ENCODE measurements at regions not wholly inside any gene's neighbourhood (a gene's known extent, or its start where the extent isn't known, plus 50 kb on each side); places are given as distances from the start of the nearest gene placed in this dataset.

- DNase-seq: no peak
Measured at GRCh38 chr20:59508729-59509128, 95.6 kb upstream of the PHACTR3 start.

- DNase-seq: no peak
Measured at GRCh38 chr20:59512651-59513050, 91.7 kb upstream of the PHACTR3 start.

DNA sequence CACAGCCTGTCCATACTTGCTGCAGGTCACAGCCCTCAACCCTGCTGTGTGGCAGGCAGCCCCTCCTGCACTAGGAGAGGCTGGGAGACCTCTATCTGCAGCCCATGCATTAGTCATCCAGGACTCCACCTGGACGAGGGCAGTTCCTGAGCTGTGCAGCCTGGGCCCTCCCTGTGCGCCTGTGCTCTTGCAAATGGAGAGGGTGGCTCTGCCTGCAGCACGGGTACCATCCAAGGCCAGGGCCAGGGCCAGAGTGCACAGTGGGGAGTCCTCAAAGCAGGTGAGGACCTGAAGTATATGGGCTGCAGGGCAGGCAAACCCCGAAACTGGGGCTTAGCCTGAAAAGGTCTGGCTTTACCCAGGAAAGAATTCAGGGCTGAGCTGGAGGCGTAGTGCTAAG lies 89.8 kb upstream of the PHACTR3 start:
- DNase-seq: no peak

- no peak for DNase-seq
Measured at GRCh38 chr20:59515013-59515905, 89.1 kb upstream of the PHACTR3 start.

GRCh38 chr20:59515906-59516209 lies 88.5 kb upstream of the PHACTR3 start:
- DNase-seq: no peak

GRCh38 chr20:59518881-59519706 lies 85.2 kb upstream of the PHACTR3 start:
- peak; percentile 42 for DNase-seq

DNA sequence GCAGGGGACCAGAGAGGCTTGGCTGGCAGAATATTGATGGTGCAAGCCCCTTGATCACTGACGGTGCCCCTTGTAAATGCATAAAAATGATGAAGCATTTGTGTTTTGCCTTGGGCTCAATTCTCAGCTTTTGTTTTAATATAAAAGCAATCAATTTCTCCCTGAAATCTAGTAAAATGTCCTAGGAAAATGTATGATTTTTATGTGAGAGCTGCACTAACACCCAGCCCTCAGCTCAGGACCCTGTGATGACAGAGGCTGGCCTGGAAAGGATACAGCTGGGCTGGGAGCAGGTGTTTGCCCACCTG lies 84.7 kb upstream of the PHACTR3 start:
- no peak for DNase-seq

- no peak for DNase-seq
Measured at GRCh38 chr20:59520814-59521213, 83.5 kb upstream of the PHACTR3 start.

GRCh38 chr20:59525500-59526241 lies 78.7 kb upstream of the PHACTR3 start:
- peak; percentile 10 for DNase-seq

- no peak for DNase-seq
Measured at GRCh38 chr20:59526242-59527225, 77.8 kb upstream of the PHACTR3 start.

GRCh38 chr20:59530782-59531181 lies 73.6 kb upstream of the PHACTR3 start:
- DNase-seq: no peak

- DNase-seq: no peak
Measured at GRCh38 chr20:59537991-59538390, 66.3 kb upstream of the PHACTR3 start.

DNA sequence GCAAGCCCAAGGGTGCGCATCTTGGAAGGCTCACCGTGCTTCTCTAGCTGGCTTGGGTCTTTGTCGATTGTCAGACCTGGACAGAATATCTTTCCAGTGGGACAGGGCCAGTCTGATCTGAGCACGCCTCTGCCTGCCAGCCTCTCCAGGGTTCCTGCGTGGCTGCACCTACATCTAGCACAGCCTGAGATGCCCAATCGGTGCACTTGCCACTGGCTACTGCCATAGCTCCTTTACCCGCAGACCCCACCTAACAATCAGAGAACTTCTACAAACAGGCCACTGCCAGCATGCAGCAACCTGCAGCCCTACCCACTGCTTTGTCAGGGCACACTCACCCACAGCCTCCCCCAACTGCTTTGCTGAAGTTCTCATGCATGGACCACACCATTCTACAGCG lies 56.7 kb upstream of the PHACTR3 start:
- no peak for DNase-seq

Data from CD4-positive, alpha-beta T cell treated with Interleukin-4 for 4 hours (primary cell).